Brain microvascular endothelial cell (primary cell): ENCODE measurements at regions not wholly inside any gene's neighbourhood (a gene's known extent, or its start where the extent isn't known, plus 50 kb on each side); places are given as distances from the start of the nearest gene placed in this dataset.

Source experiments
- DNase-seq: peaks from one replicate; pipeline ENCODE4 v3.0.0-alpha.2; 2020
- H3K27ac ChIP-seq: fragments of 250-450 bp; sonication (Bioruptor Pico); 2 replicates; pipeline ENCODE4 v1.5.1; 2020; ENCODE audit warnings: mild to moderate bottlenecking, moderate library complexity
- H3K27me3 ChIP-seq: fragments of 250-450 bp; sonication (Bioruptor Pico); replicated peaks from 2 replicates; pipeline ENCODE4 v1.5.1; 2020; ENCODE audit warnings: mild to moderate bottlenecking
- H3K36me3 ChIP-seq: fragments of 250-450 bp; sonication (Bioruptor Pico); replicated peaks from 2 replicates; pipeline ENCODE4 v1.5.1; 2020; ENCODE audit warnings: mild to moderate bottlenecking
- H3K4me3 ChIP-seq: 2 replicates; pipeline ENCODE4 v1.5.1; 2011; ENCODE audit warnings: low read depth, mild to moderate bottlenecking, control low read depth, low read length, moderate library complexity
- CTCF ChIP-seq: IDR thresholded peaks from 2 replicates; pipeline ENCODE4 v1.5.1; 2011; ENCODE audit warnings: low read depth, mild to moderate bottlenecking, moderate library complexity, low read length, control low read depth, inconsistent platforms; ENCODE audit errors: missing control alignments
- in situ Hi-C: cut with HindIII; loops from 2 replicates; pipeline ENCODE4 v1.10.0; 2017; ENCODE audit warnings: low sequenced_read_pairs, low pct_ligation_motif_present

GRCh38 chr18:48488388-48488850, 50.4 kb upstream of the CTIF start:
- Histone ChIP-seq H3K4me3 (no peak overlapping the region), H3K36me3 (no peaks in the 10 kb centered on the region), H3K27me3 (no peaks in the 10 kb centered on the region), H3K27ac (no peak overlapping the region)
- peak; percentile 98 for DNase-seq
- in situ Hi-C loops: no loop called here
- TF ChIP-seq CTCF: no peak

GRCh38 chr18:48486754-48487153, 52.1 kb upstream of the CTIF start:
- Histone ChIP-seq H3K4me3 (no peak overlapping the region), H3K27me3 (no peaks in the 10 kb centered on the region), H3K27ac (no peak overlapping the region), H3K36me3 (no peaks in the 10 kb centered on the region)
- in situ Hi-C loops: no loop called here
- TF ChIP-seq CTCF: no peak
- peak; percentile 31 for DNase-seq

GRCh38 chr18:48485828-48486405, 52.9 kb upstream of the CTIF start:
- no peaks in the 10 kb centered on the region for H3K27me3 ChIP-seq
- H3K27ac ChIP-seq: no peak overlapping the region
- no peaks in the 10 kb centered on the region for H3K36me3 ChIP-seq
- no peak for TF ChIP-seq CTCF
- in situ Hi-C loops: no loop called here
- no peak overlapping the region for H3K4me3 ChIP-seq
- no peak for DNase-seq

- no peak overlapping the region for H3K27ac ChIP-seq
- H3K36me3 ChIP-seq: no peaks in the 10 kb centered on the region
- H3K27me3 ChIP-seq: no peaks in the 10 kb centered on the region
- in situ Hi-C loops: no loop called here
- no peak for TF ChIP-seq CTCF
- no peak for DNase-seq
- no peak overlapping the region for H3K4me3 ChIP-seq
Observed at GRCh38 chr18:48481092-48481491, 57.7 kb upstream of the CTIF start.

GRCh38 chr18:48479531-48479930, 59.3 kb upstream of the CTIF start:
- Histone ChIP-seq H3K27me3 (no peaks in the 10 kb centered on the region), H3K36me3 (no peaks in the 10 kb centered on the region), H3K27ac (no peak overlapping the region), H3K4me3 (no peak overlapping the region)
- in situ Hi-C loops: no loop called here
- no peak for TF ChIP-seq CTCF
- DNase-seq: no peak

GRCh38 chr18:48477348-48477747, 61.5 kb upstream of the CTIF start:
- no peak overlapping the region for H3K27ac ChIP-seq
- in situ Hi-C loops: no loop called here

More at GRCh38 chr18:48477348-48477747, 61.5 kb upstream of the CTIF start:
- no peak for TF ChIP-seq CTCF
- no peaks in the 10 kb centered on the region for H3K36me3 ChIP-seq
- no peak for DNase-seq
- H3K4me3 ChIP-seq: no peak overlapping the region
- no peaks in the 10 kb centered on the region for H3K27me3 ChIP-seq
